GM12878 (cell line): ENCODE measurements at regions not wholly inside any gene's neighbourhood (a gene's known extent, or its start where the extent isn't known, plus 50 kb on each side); places are given as distances from the start of the nearest gene placed in this dataset.

Source experiments
- ASH2L ChIP-seq: fragments of 300-600, 200-600 bp; sonication (generic); IDR thresholded peaks from 2 replicates; pipeline ENCODE4 v1.6.1; 2017; ENCODE audit warnings: low read depth, mild to moderate bottlenecking, borderline replicate concordance
- CREB1 ChIP-seq: IDR thresholded peaks from 2 replicates; pipeline ENCODE4 v1.6.1; 2012; ENCODE audit warnings: low read depth, mild to moderate bottlenecking, inconsistent platforms
- EGR1 ChIP-seq, 2 experiments: IDR thresholded peaks; 1 replicate in 1 of 2; 2 replicates in 1 of 2; pipeline ENCODE4 v1.6.1; 2011 to 2012; ENCODE audit warnings: low read depth in 2 of 2, low read length in 2 of 2, borderline replicate concordance in 1 of 2, mild to moderate bottlenecking in 1 of 2, moderate library complexity in 1 of 2
- ESRRA ChIP-seq: IDR thresholded peaks from 2 replicates; pipeline ENCODE4 v1.6.1; 2012; ENCODE audit warnings: mild to moderate bottlenecking, low read length, improper control_type of control experiment
- EZH2 ChIP-seq: IDR thresholded peaks from 2 replicates; pipeline ENCODE4 v1.6.1; 2012; ENCODE audit warnings: low read depth, mild to moderate bottlenecking, control low read depth, inconsistent platforms, low read length, borderline replicate concordance; ENCODE audit not compliant: control insufficient read depth
- MEF2B ChIP-seq: fragments of 450-650 bp; IDR thresholded peaks from 2 replicates; pipeline ENCODE4 v1.6.1; 2018; ENCODE audit warnings: mild to moderate bottlenecking, moderate library complexity; ENCODE audit not compliant: partially characterized antibody, poor library complexity, severe bottlenecking
- POLR2A ChIP-seq: IDR thresholded peaks from 2 replicates; pipeline ENCODE4 v1.6.1; 2011; ENCODE audit warnings: low read depth, mild to moderate bottlenecking, low read length
- SP1 ChIP-seq: IDR thresholded peaks from one replicate; pipeline ENCODE4 v1.6.1; 2011; ENCODE audit warnings: low read depth, low read length
- TCF12 ChIP-seq: IDR thresholded peaks from 2 replicates; pipeline ENCODE4 v1.6.1; 2011; ENCODE audit warnings: low read depth, mild to moderate bottlenecking, low read length
- TF ChIP-seq, protein P1 (sequence below), 3 experiments: IDR thresholded peaks in 2 of 3; conservative IDR thresholded peaks in 1 of 3; 2 replicates each; pipeline ENCODE4 v1.5.1; 2011; ENCODE audit warnings: low read depth in 3 of 3, low read length in 3 of 3, mild to moderate bottlenecking in 3 of 3, control low read depth in 2 of 3, moderate library complexity in 2 of 3, inconsistent platforms in 1 of 3, mixed read lengths in 1 of 3; ENCODE audit not compliant: control insufficient read depth in 2 of 3, insufficient read depth in 1 of 3; ENCODE audit errors: extremely low read depth in 1 of 3
- TF ChIP-seq, protein P2 (sequence below): fragments of 450-650 bp; IDR thresholded peaks from 2 replicates; pipeline ENCODE4 v1.6.1; 2016; ENCODE audit warnings: mild to moderate bottlenecking

DNA sequence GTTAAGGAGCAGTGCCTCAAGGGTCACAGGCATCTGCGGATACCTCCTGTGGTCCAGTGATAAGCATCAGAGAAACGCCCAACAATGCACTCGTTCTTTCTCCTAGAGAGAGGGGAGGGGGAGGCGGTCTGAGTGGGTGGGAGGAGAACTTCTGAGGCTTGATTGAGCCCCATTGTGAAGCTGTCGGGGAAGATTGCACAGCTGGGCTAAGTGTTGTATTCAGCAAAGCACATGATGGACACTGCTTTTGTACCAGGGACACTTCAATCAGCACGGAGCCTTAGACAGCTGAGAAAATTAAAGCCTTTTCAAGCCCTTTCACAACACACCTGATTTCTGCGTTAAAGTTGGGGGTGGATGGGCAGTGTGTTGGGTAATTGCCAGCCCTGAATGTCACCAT is 230.3 kb upstream of the GHITM start:
- TF ChIP-seq ASH2L (no peak), SP1 (no peak), EZH2 (no peak), EGR1 (IDR thresholded peaks at IDR 0.05; ENCODE audit: borderline replicate concordance in 1 of 2, low read depth in 2 of 2, low read length in 2 of 2) (no peak), TCF12 (no peak), MEF2B (no peak), CREB1 (no peak), POLR2A (no peak), ESRRA (no peak)
- TF ChIP-seq, protein P1, sequence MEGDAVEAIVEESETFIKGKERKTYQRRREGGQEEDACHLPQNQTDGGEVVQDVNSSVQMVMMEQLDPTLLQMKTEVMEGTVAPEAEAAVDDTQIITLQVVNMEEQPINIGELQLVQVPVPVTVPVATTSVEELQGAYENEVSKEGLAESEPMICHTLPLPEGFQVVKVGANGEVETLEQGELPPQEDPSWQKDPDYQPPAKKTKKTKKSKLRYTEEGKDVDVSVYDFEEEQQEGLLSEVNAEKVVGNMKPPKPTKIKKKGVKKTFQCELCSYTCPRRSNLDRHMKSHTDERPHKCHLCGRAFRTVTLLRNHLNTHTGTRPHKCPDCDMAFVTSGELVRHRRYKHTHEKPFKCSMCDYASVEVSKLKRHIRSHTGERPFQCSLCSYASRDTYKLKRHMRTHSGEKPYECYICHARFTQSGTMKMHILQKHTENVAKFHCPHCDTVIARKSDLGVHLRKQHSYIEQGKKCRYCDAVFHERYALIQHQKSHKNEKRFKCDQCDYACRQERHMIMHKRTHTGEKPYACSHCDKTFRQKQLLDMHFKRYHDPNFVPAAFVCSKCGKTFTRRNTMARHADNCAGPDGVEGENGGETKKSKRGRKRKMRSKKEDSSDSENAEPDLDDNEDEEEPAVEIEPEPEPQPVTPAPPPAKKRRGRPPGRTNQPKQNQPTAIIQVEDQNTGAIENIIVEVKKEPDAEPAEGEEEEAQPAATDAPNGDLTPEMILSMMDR (IDR thresholded peaks at IDR 0.05 in 2 of 3, conservative IDR thresholded peaks at IDR 0.05 in 1 of 3; ENCODE audit: control insufficient read depth in 2 of 3, extremely low read depth in 1 of 3, insufficient read depth in 1 of 3, low read depth in 3 of 3, low read length in 3 of 3) = no peak
- TF ChIP-seq, protein P2, sequence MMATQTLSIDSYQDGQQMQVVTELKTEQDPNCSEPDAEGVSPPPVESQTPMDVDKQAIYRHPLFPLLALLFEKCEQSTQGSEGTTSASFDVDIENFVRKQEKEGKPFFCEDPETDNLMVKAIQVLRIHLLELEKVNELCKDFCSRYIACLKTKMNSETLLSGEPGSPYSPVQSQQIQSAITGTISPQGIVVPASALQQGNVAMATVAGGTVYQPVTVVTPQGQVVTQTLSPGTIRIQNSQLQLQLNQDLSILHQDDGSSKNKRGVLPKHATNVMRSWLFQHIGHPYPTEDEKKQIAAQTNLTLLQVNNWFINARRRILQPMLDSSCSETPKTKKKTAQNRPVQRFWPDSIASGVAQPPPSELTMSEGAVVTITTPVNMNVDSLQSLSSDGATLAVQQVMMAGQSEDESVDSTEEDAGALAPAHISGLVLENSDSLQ = no peak
